HepG2 (cell line): ENCODE measurements at regions not wholly inside any gene's neighbourhood (a gene's known extent, or its start where the extent isn't known, plus 50 kb on each side); places are given as distances from the start of the nearest gene placed in this dataset.

Source experiments
- ATAC-seq: fragments of 200-7000 bp; cut with Tn5 transposase; 3 replicates; pipeline ENCODE4 v1.9.1; 2020; ENCODE audit warnings: mild to moderate bottlenecking, moderate library complexity
- BruUV-seq: library from RNA; stranded (reverse); fragments of 400-500 nt; replicated peaks from 2 replicates; lab custom pipeline; 2021; lab: Mats Ljungman, UMichigan
- CTCF ChIA-PET: fragments of 300-600 bp; formaldehyde crosslinking; extraction: SDS; loops from one replicate; lab custom pipeline; 2021; ENCODE audit warnings: low total read pairs, inconsistent platforms, low intra/inter-chr PET ratio; lab: Yijun Ruan, JAX
- POLR2A ChIA-PET: fragments of 350-600 bp; sonication (Branson Sonifier 250); formaldehyde crosslinking; loops from one replicate; lab custom pipeline; 2020; ENCODE audit warnings: antibody characterized with exemption, inconsistent platforms; lab: Yijun Ruan, JAX
- DNase-seq: peaks from one replicate; pipeline ENCODE4 v3.0.0-alpha.2; 2015; ENCODE audit warnings: low spot score
- FAIRE-seq: peaks from 3 replicates; lab custom pipeline; 2011; peaks lifted over from hg19 to GRCh38; lab: Jason Lieb, UNC
- H2AFZ ChIP-seq: one replicate; pipeline ENCODE4 v1.6.1; 2011; ENCODE audit warnings: low read length, inconsistent platforms
- H3K27ac ChIP-seq: fragments of 300-600 bp; 3 replicates; pipeline ENCODE4 v1.8.0; 2011; ENCODE audit warnings: mixed run types, mild to moderate bottlenecking, mixed read lengths, low read length, inconsistent platforms; ENCODE audit not compliant: insufficient read depth; ENCODE audit errors: extremely low read length
- H3K27me3 ChIP-seq, 2 experiments: fragments of 200-600 bp in 1 of 2; 2 replicates in 1 of 2; 3 replicates in 1 of 2; pipeline versions ENCODE4 v1.6.0 to v1.8.0; 2011; ENCODE audit warnings: low read length in 2 of 2, mild to moderate bottlenecking in 2 of 2, moderate library complexity in 2 of 2, inconsistent platforms in 1 of 2; ENCODE audit not compliant: insufficient read depth in 2 of 2, control insufficient read depth in 1 of 2
- H3K36me3 ChIP-seq, 2 experiments: fragments of 200-600 bp in 1 of 2; replicated peaks in 1 of 2; 2 replicates in 1 of 2; 3 replicates in 1 of 2; pipeline versions ENCODE4 v1.5.1 to v1.8.0; 2011; ENCODE audit warnings: low read length in 2 of 2, inconsistent platforms in 1 of 2; ENCODE audit not compliant: insufficient read depth in 2 of 2, control insufficient read depth in 1 of 2
- H3K4me1 ChIP-seq: 2 replicates; pipeline ENCODE4 v1.5.1; 2012; ENCODE audit warnings: low read length, inconsistent platforms; ENCODE audit not compliant: insufficient read depth
- H3K4me2 ChIP-seq: 2 replicates; pipeline ENCODE4 v1.6.0; 2011; ENCODE audit warnings: low read depth, low read length, inconsistent platforms
- H3K4me3 ChIP-seq, 3 experiments: fragments of 200-600 bp in 1 of 3; sonication (generic), shearing (Covaris generic) in 1 of 3; replicated peaks in 1 of 3; 2 replicates each; pipeline ENCODE4 v1.5.1; 2011 to 2016; ENCODE audit warnings: low read length in 3 of 3, inconsistent platforms in 2 of 3, low read depth in 2 of 3, mild to moderate bottlenecking in 2 of 3, control low read depth in 1 of 3, mixed read lengths in 1 of 3; ENCODE audit not compliant: insufficient read depth in 1 of 3
- H3K79me2 ChIP-seq: one replicate; pipeline ENCODE4 v1.6.1; 2011; ENCODE audit warnings: low read length, inconsistent platforms; ENCODE audit not compliant: insufficient read depth
- H3K9ac ChIP-seq: 2 replicates; pipeline ENCODE4 v1.6.0; 2011; ENCODE audit warnings: mild to moderate bottlenecking, low read depth, low read length, inconsistent platforms; ENCODE audit not compliant: insufficient read depth
- H3K9me3 ChIP-seq: 2 replicates; pipeline ENCODE4 v1.5.1; 2012; ENCODE audit warnings: mild to moderate bottlenecking, low read length
- H4K20me1 ChIP-seq: 2 replicates; pipeline ENCODE4 v1.6.0; 2011; ENCODE audit warnings: inconsistent platforms, mild to moderate bottlenecking, low read length, moderate library complexity; ENCODE audit not compliant: insufficient read depth
- KDM6A ChIP-seq: IDR thresholded peaks from 2 replicates; pipeline ENCODE4 v1.6.1; 2016; ENCODE audit warnings: low read depth
- KLF13 ChIP-seq: sonication (generic); formaldehyde crosslinking; IDR thresholded peaks from 2 replicates; pipeline ENCODE4 v1.4.0; 2020; ENCODE audit warnings: mild to moderate bottlenecking, missing genetic modification reagents
- LCORL ChIP-seq, 2 experiments: fragments of 450-650 bp in 1 of 2; sonication (generic) in 1 of 2; formaldehyde crosslinking in 1 of 2; IDR thresholded peaks; 2 replicates each; pipeline versions ENCODE4 v1.5.0 to v1.6.1; 2017 to 2020; ENCODE audit warnings: antibody characterized with exemption in 1 of 2, missing genetic modification reagents in 1 of 2
- MAFK ChIP-seq, 2 experiments: IDR thresholded peaks in 1 of 2; conservative IDR thresholded peaks in 1 of 2; 2 replicates each; pipeline ENCODE4 v1.6.1; 2011; ENCODE audit warnings: improper control_type of control experiment in 2 of 2, low read length in 2 of 2
- SMAD1 ChIP-seq: sonication (generic); formaldehyde crosslinking; IDR thresholded peaks from 2 replicates; pipeline ENCODE4 v1.4.0; 2020; ENCODE audit warnings: missing genetic modification reagents, low read depth, mild to moderate bottlenecking, borderline replicate concordance
- TAF1 ChIP-seq: sonication (generic); formaldehyde crosslinking; IDR thresholded peaks from 2 replicates; pipeline ENCODE4 v1.4.0; 2020; ENCODE audit warnings: missing genetic modification reagents
- ZFP41 ChIP-seq: sonication (generic); formaldehyde crosslinking; IDR thresholded peaks from 2 replicates; pipeline ENCODE4 v1.4.0; 2020; ENCODE audit warnings: mild to moderate bottlenecking, missing genetic modification reagents, borderline replicate concordance
- ZNF510 ChIP-seq: sonication (generic); formaldehyde crosslinking; IDR thresholded peaks from 2 replicates; pipeline ENCODE4 v1.4.0; 2020; ENCODE audit warnings: low read depth, mild to moderate bottlenecking, missing genetic modification reagents
- ZNF629 ChIP-seq: sonication (generic); formaldehyde crosslinking; conservative IDR thresholded peaks from 2 replicates; pipeline ENCODE4 v1.5.0; 2020; ENCODE audit warnings: missing genetic modification reagents
- ZNF878 ChIP-seq: sonication (generic); formaldehyde crosslinking; IDR thresholded peaks from 2 replicates; pipeline ENCODE4 v1.8.1; 2023; ENCODE audit warnings: mild to moderate bottlenecking, missing genetic modification reagents, moderate library complexity
- WGBS: methylation state at CpG from one replicate; pipeline ENCODE4 v1.1.6; 2017; ENCODE audit warnings: low lambda C conversion rate; 5-methylcytosine and 5-hydroxymethylcytosine counted together
- in situ Hi-C: cut with HindIII; loops from 2 replicates; pipeline ENCODE4 v1.10.0; 2017; ENCODE audit warnings: low pct_unique_long_range_greater_than_20kb; ENCODE audit not compliant: extremely low pct_ligation_motif_present
- intact Hi-C: fragments of 100-400 bp; cut with micrococcal nuclease; formaldehyde crosslinking; loops from one replicate; pipeline ENCODE4 v1.10.0; 2022; ENCODE audit not compliant: unreplicated experiment
- TF ChIP-seq, protein P1 (sequence below): sonication (generic); formaldehyde crosslinking; conservative IDR thresholded peaks from 2 replicates; pipeline ENCODE4 v1.4.0; 2020; ENCODE audit warnings: missing genetic modification reagents
- TF ChIP-seq, protein P2 (sequence below): sonication (generic); formaldehyde crosslinking; IDR thresholded peaks from 2 replicates; pipeline ENCODE4 v1.4.0; 2020; ENCODE audit warnings: mild to moderate bottlenecking, low read depth, missing genetic modification reagents
- TF ChIP-seq, protein P3 (sequence below): sonication (generic); formaldehyde crosslinking; IDR thresholded peaks from 2 replicates; pipeline ENCODE4; 2020; ENCODE audit warnings: missing genetic modification reagents, mild to moderate bottlenecking, borderline replicate concordance
- TF ChIP-seq, protein P4 (sequence below): sonication (generic); formaldehyde crosslinking; IDR thresholded peaks from 2 replicates; pipeline ENCODE4 v1.4.0; 2020; ENCODE audit warnings: missing genetic modification reagents

DNA sequence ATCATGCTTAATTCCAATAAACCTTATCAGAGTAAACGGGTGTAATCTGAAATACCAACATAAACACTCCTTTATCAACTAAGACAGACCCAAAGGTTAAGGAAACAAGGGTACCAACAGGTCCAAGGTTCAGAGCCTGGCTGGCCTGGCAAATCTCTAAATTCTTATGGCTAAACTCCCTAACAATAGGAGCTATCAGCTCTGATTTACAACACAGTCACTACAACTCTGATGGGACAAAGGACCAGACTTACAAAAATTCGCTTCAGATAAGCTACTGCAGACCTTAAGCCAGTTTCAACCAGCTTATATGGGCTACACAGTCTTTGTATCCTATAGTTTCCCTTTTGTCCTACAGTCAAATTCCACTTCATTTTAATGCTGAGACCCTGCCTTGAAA lies 381.9 kb downstream of the ZWINT start:
- ATAC-seq, result no peak
- TF ChIP-seq ZNF629 (CRISPR knock-in tag) (no peak), ZNF510 (CRISPR knock-in tag) (no peak), KLF13 (CRISPR knock-in tag) (no peak), ZNF878 (CRISPR knock-in tag) (no peak), LCORL (IDR thresholded peaks at IDR 0.05) (no peak), LCORL (CRISPR knock-in tag; IDR thresholded peaks at IDR 0.05) (no peak), TAF1 (CRISPR knock-in tag) (no peak), MAFK (conservative IDR thresholded peaks at IDR 0.05 in 1 of 2, IDR thresholded peaks at IDR 0.05 in 1 of 2; ENCODE audit: low read length in 2 of 2) (no peak), KDM6A (no peak), SMAD1 (CRISPR knock-in tag) (no peak), ZFP41 (CRISPR knock-in tag) (no peak)
- TF ChIP-seq, protein P1, sequence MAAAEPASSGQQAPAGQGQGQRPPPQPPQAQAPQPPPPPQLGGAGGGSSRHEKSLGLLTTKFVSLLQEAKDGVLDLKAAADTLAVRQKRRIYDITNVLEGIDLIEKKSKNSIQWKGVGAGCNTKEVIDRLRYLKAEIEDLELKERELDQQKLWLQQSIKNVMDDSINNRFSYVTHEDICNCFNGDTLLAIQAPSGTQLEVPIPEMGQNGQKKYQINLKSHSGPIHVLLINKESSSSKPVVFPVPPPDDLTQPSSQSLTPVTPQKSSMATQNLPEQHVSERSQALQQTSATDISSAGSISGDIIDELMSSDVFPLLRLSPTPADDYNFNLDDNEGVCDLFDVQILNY (CRISPR knock-in tag), result no peak
- TF ChIP-seq, protein P2, sequence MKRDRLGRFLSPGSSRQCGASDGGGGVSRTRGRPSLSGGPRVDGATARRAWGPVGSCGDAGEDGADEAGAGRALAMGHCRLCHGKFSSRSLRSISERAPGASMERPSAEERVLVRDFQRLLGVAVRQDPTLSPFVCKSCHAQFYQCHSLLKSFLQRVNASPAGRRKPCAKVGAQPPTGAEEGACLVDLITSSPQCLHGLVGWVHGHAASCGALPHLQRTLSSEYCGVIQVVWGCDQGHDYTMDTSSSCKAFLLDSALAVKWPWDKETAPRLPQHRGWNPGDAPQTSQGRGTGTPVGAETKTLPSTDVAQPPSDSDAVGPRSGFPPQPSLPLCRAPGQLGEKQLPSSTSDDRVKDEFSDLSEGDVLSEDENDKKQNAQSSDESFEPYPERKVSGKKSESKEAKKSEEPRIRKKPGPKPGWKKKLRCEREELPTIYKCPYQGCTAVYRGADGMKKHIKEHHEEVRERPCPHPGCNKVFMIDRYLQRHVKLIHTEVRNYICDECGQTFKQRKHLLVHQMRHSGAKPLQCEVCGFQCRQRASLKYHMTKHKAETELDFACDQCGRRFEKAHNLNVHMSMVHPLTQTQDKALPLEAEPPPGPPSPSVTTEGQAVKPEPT (CRISPR knock-in tag), result no peak
- TF ChIP-seq, protein P3, sequence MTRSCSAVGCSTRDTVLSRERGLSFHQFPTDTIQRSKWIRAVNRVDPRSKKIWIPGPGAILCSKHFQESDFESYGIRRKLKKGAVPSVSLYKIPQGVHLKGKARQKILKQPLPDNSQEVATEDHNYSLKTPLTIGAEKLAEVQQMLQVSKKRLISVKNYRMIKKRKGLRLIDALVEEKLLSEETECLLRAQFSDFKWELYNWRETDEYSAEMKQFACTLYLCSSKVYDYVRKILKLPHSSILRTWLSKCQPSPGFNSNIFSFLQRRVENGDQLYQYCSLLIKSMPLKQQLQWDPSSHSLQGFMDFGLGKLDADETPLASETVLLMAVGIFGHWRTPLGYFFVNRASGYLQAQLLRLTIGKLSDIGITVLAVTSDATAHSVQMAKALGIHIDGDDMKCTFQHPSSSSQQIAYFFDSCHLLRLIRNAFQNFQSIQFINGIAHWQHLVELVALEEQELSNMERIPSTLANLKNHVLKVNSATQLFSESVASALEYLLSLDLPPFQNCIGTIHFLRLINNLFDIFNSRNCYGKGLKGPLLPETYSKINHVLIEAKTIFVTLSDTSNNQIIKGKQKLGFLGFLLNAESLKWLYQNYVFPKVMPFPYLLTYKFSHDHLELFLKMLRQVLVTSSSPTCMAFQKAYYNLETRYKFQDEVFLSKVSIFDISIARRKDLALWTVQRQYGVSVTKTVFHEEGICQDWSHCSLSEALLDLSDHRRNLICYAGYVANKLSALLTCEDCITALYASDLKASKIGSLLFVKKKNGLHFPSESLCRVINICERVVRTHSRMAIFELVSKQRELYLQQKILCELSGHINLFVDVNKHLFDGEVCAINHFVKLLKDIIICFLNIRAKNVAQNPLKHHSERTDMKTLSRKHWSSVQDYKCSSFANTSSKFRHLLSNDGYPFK, result no peak
- TF ChIP-seq, protein P4, sequence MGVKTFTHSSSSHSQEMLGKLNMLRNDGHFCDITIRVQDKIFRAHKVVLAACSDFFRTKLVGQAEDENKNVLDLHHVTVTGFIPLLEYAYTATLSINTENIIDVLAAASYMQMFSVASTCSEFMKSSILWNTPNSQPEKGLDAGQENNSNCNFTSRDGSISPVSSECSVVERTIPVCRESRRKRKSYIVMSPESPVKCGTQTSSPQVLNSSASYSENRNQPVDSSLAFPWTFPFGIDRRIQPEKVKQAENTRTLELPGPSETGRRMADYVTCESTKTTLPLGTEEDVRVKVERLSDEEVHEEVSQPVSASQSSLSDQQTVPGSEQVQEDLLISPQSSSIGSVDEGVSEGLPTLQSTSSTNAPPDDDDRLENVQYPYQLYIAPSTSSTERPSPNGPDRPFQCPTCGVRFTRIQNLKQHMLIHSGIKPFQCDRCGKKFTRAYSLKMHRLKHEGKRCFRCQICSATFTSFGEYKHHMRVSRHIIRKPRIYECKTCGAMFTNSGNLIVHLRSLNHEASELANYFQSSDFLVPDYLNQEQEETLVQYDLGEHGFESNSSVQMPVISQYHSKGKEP (CRISPR knock-in tag), result no peak
- TF ChIP-seq, all 625 proteins: peak for 0

More for the DNA sequence above, 381.9 kb downstream of the ZWINT start:
- H4K20me1 ChIP-seq, result no peaks in the 10 kb centered on the region
- DNase-seq, result no peak
- H3K4me3 ChIP-seq, result no peak overlapping the region
- 0% methylated on average over 2 of the region's 2 CpGs for WGBS
- H2AFZ ChIP-seq, result no peak overlapping the region
- no peak overlapping the region for H3K4me2 ChIP-seq
- ChIA-PET CTCF (no interaction called here), POLR2A (no interaction called here)
- BruUV-seq, result no TSS peak
- intact Hi-C loops (no loop called here), in situ Hi-C loops (no loop called here)
- no peaks in the 10 kb centered on the region for H3K36me3 ChIP-seq
- no peak overlapping the region for H3K27ac ChIP-seq
- no peaks in the 10 kb centered on the region for H3K79me2 ChIP-seq
- H3K9me3 ChIP-seq, result no peaks in the 10 kb centered on the region
- no peaks in the 10 kb centered on the region for H3K4me1 ChIP-seq
- no peak for FAIRE-seq
- H3K9ac ChIP-seq, result no peak overlapping the region
- H3K27me3 ChIP-seq, result no peaks in the 10 kb centered on the region
